Effector memory CD8-positive, alpha-beta T cell (primary cell): ENCODE measurements at regions not wholly inside any gene's neighbourhood (a gene's known extent, or its start where the extent isn't known, plus 50 kb on each side); places are given as distances from the start of the nearest gene placed in this dataset.

ENCODE experiments used
- ATAC-seq: fragments of 150-1000 bp; cut with Tn5 transposase; replicated peaks from 2 replicates; pipeline ENCODE4 v1.10.0; 2021; ENCODE audit warnings: mild to moderate bottlenecking, moderate library complexity
- DNase-seq, 3 experiments: peaks; one replicate each; pipeline ENCODE4 v3.0.0; 2021
- H3K27ac Mint-ChIP-seq, 2 donors: one replicate each; pipeline ENCODE4 v1.8.0; 2022; ENCODE audit warnings: mild to moderate bottlenecking in 2 of 2, mixed read lengths in 2 of 2, moderate library complexity in 2 of 2
- H3K27me3 Mint-ChIP-seq, 2 donors: one replicate each; pipeline ENCODE4 v1.8.0; 2022; ENCODE audit warnings: mixed read lengths in 2 of 2
- H3K36me3 Mint-ChIP-seq: one replicate; pipeline ENCODE4 v1.8.0; 2022; ENCODE audit warnings: mild to moderate bottlenecking, moderate library complexity, mixed read lengths; ENCODE audit not compliant: insufficient read depth
- H3K4me1 Mint-ChIP-seq, 2 donors: one replicate each; pipeline ENCODE4 v1.8.0; 2022; ENCODE audit warnings: low read depth in 2 of 2, mixed read lengths in 2 of 2
- H3K4me3 Mint-ChIP-seq, 2 donors: one replicate each; pipeline ENCODE4 v1.8.0; 2022; ENCODE audit warnings: mild to moderate bottlenecking in 2 of 2, mixed read lengths in 2 of 2, moderate library complexity in 2 of 2
- H3K9me3 Mint-ChIP-seq, 2 donors: one replicate each; pipeline ENCODE4 v1.8.0; 2022; ENCODE audit warnings: mixed read lengths in 2 of 2

DNA sequence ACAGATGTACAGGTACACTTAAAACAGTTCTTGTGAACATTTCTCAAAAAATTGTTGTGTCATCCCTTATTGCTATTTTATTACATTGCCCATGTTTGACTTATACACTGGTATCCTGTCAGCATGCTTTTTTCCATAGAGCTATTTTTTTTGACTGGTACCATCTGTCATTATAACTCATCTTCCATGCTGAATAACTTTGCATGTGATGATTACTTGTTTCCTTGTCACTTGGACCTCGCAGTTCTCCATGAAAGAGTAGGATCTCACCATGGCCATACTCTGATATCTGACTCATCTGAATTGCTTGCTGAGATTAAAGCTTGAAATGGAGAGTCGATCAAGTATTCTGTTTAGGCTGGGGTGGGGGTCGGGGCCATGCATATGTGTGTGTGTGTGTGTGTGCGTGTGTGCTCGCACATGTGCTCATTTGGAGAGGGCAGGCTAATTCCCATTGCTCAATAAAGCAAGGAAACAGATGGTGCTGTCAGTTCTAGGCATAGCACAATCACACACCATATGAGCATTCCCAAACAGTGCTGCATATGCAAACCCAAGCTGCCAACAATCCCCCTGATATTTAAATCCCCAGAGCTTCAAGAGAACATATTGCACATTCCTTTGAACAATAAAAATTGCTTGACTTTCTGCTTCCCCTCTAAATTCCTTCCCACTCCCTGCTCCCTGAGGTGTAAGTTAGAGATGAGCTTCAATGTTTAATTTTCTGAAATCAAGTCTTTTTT is 62.9 kb downstream of the NHLRC3 start:
- Mint-ChIP-seq H3K4me3 (no peak overlapping the region), H3K27ac (no peak overlapping the region), H3K4me1 (no peaks in the 10 kb centered on the region), H3K36me3 (no peaks in the 10 kb centered on the region), H3K9me3 (no peaks in the 10 kb centered on the region), H3K27me3 (peaks cover 4 to 10% of the 10 kb centered on the region in 2 donors)
- no peak for DNase-seq
- no peak for ATAC-seq

DNA sequence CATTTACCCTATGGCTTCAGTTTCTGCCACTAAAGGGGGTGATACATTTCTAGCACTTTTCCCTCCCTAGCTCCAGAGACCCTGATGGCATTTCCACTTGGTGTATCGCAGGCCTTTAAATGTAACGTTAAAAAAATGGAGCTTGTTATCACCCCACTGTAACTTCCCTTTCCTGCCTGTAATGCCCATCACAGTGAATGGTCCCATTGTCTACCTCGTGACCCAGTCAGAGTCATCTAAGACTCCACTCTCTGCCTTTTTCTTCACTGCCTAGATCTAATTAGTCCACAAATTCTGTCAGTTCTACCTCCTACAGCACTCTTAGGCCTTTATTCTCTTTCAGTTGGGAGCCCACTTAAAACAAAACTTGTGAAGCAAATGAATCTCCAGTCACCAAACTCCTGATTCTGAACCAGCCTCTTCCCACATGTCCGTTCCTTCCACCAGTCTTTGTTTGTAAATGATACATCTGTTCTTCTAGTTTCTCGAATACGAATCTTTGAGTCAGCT is 64.8 kb downstream of the NHLRC3 start:
- Mint-ChIP-seq H3K9me3 (no peaks in the 10 kb centered on the region), H3K27me3 (peaks cover 10 to 12% of the 10 kb centered on the region in 2 donors), H3K36me3 (no peaks in the 10 kb centered on the region), H3K27ac (no peak overlapping the region), H3K4me1 (no peaks in the 10 kb centered on the region), H3K4me3 (no peak overlapping the region)
- ATAC-seq: no peak
- DNase-seq: no peak

DNA sequence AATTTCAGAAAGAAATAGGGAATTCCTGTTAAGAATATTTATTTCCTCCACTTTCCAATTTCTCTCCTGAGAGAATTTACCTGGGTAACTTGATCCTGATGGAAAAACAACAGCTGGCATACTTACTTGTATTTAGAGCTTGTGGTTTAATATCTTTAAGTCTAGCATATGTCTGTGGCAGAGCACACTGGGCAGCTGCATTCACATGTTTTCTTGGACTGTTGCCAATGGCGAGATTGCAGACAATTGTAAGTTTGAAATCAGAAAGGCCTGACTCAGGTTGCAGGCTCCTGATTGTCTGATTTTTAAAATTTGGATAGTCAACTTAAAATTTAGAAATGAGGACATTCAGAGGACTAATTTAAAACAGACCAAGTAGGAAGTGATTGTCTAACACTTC is 66.9 kb downstream of the NHLRC3 start:
- Mint-ChIP-seq H3K27ac (no peak overlapping the region), H3K9me3 (no peaks in the 10 kb centered on the region), H3K4me3 (no peak overlapping the region), H3K4me1 (no peaks in the 10 kb centered on the region), H3K36me3 (no peaks in the 10 kb centered on the region), H3K27me3 (peaks cover 8 to 26% of the 10 kb centered on the region in 2 donors)
- DNase-seq (no peak), ATAC-seq (no peak)

DNA sequence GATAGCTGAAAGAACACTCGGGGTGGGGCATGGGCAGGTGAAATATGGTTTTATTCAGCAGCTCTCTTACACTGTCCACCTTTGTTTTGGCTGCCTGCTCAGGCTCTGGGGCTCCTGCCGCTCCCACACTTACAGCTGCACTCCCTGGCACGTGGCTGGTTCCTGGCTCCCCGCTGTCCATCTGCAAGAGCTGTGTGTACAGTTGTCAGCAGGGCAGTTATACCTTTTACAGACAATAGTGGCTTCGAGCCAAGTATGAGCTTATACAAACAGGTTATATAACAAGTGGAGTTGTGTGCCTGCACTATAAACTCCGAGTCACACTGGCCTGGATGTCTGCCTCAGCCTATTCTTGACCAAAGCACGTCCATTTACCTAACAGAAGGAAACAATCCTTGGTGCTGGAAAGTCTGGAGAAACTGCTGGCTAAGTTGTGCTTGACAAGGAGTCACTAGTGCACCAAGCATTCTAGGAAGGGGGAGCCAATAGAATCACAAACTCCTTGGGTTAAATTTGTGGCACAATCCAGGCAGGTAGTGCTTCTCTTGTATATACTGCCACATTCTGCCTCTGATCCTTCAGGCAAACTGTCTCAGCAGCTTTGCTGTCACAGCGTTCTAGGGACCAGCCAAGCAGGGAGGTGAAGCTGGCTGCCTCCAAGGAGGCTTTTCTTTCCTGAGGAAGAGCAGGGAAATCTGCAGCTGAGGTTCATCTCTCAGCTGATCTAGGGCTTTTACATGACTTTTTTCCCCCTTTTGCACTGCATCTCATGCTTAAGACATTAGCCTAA is 68.2 kb downstream of the NHLRC3 start:
- no peak for DNase-seq

DNA sequence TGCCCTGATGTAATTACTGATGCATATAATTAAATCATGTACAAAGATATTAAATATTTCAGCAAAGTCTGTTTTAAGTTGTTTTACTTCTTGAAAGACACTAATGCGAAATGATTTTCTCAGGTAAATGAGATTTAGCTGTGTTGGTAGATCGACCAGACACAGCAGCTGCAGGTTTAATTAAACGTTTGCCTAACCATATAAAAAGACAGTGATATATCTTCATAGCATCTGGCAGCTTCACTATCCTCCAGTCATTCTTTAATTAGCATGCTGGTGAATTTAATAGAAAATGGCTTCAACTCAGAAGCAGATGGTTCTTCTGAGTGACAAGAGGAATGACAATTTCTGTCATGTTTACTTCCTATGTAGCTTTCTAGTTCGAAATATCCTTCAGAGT is 69.3 kb downstream of the NHLRC3 start:
- H3K36me3 Mint-ChIP-seq: no peaks in the 10 kb centered on the region
- ATAC-seq: no peak
- no peaks in the 10 kb centered on the region for H3K4me1 Mint-ChIP-seq
- peaks cover 8 to 41% of the 10 kb centered on the region in 2 donors for H3K27me3 Mint-ChIP-seq
- no peaks in the 10 kb centered on the region for H3K9me3 Mint-ChIP-seq
- H3K4me3 Mint-ChIP-seq: no peak overlapping the region
- DNase-seq: no peak
- H3K27ac Mint-ChIP-seq: no peak overlapping the region

More for the DNA sequence above, 68.2 kb downstream of the NHLRC3 start:
- H3K27ac Mint-ChIP-seq: no peak overlapping the region
- no peaks in the 10 kb centered on the region for H3K36me3 Mint-ChIP-seq
- H3K27me3 Mint-ChIP-seq: peaks cover 8 to 39% of the 10 kb centered on the region in 2 donors
- no peak for ATAC-seq
- H3K4me1 Mint-ChIP-seq: no peaks in the 10 kb centered on the region
- no peak overlapping the region for H3K4me3 Mint-ChIP-seq
- no peaks in the 10 kb centered on the region for H3K9me3 Mint-ChIP-seq

DNA sequence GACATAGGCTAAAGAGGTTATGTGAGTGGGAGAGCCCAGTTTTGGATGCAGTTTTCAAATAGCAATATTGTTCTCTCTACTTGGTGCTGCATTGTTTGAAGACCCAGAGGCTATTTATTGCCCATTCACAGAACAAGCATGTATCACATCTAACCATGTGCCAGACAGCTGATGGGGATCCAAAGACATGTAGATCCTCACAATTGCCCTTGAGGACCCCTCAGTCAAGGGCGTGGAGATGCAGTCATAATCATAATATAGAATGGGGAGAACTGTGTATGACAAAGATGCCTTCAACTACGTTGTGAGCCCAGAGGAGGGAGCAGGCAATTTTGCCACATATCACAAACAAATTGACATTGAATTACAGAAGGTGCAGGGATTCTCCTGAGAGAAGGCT is 70.5 kb downstream of the NHLRC3 start:
- DNase-seq: no peak
- Mint-ChIP-seq H3K4me1 (no peaks in the 10 kb centered on the region), H3K36me3 (no peaks in the 10 kb centered on the region), H3K27me3 (peaks cover 8 to 41% of the 10 kb centered on the region in 2 donors), H3K27ac (no peak overlapping the region), H3K4me3 (no peak overlapping the region), H3K9me3 (peaks cover 0 to 1% of the 10 kb centered on the region in 2 donors)
- ATAC-seq: no peak

DNA sequence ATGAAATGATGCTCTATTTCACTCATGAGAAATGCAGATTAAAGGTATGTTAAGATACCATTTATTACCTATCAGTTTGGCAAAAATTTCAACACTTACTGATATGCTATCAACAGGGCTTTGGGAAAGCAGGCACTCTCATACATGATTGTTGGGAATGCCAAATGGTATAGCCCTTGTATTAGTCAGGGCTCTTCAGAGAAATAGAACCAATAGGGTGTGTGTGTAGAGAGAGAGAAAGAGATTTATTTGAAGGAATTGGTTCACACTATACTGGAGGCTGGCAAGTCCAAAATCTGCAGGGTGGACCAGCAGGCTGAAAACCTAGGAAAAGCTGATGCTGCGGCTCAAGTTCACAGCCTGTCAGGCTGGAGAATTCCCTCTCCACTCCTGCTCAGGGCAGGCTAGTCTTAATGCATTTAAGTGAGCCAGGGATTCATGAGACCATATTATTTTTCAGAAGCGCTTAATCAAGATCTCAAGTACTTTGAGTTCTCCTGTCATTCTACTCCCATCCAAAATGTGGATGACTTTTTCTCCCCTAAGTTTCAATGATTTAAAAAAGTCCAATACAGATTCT is 72.4 kb downstream of the NHLRC3 start:
- Mint-ChIP-seq H3K4me3 (no peak overlapping the region), H3K36me3 (no peaks in the 10 kb centered on the region), H3K27ac (no peak overlapping the region), H3K9me3 (peaks cover 0 to 1% of the 10 kb centered on the region in 2 donors), H3K4me1 (no peaks in the 10 kb centered on the region), H3K27me3 (peaks cover 8 to 45% of the 10 kb centered on the region in 2 donors)
- DNase-seq: no peak
- ATAC-seq: no peak

DNA sequence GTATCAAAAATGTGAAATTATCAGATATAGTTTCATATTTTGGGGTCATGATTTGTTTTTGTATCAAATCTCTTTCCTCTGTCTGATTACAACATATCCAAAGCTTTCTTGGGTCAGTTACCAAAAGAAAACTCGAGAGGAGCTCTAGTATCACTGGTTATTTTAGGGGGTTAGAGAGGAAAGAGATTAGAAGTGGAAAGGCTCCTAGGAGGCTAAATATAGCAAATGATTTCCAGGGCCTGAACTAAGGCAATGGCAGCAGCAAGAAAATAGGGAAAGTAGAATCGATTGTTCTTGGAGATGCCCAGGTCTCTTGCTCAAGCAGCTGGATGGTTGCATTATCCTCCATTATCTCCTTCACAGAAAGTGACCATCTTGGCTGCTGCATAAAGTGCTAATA is 72.9 kb downstream of the NHLRC3 start:
- Mint-ChIP-seq H3K27ac (no peak overlapping the region), H3K27me3 (peaks cover 3 to 47% of the 10 kb centered on the region in 2 donors), H3K4me3 (no peak overlapping the region), H3K4me1 (no peaks in the 10 kb centered on the region), H3K36me3 (no peaks in the 10 kb centered on the region), H3K9me3 (peaks cover 0 to 1% of the 10 kb centered on the region in 2 donors)
- DNase-seq: no peak
- ATAC-seq: no peak

DNA sequence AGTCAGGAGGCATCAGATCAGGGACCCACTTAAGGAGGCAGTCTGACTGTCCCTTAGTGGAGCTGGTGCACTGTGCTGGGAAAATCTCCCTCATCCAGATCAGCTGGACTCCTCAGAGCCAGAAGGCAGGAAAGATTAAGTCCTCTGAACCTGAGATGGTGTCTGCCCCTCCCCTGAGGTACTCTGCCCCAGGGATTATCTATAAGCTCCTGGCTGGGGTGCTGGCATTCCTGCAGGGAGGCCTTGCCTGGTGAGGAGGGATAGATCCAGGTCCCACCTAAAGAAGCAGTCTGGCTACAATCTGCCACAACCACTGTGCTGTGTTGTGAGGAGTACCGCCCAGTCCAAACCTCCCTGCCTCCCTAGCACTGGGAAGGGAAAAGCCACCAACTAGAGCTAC is 81.2 kb downstream of the NHLRC3 start:
- no peaks in the 10 kb centered on the region for H3K4me1 Mint-ChIP-seq
- no peak overlapping the region for H3K4me3 Mint-ChIP-seq
- DNase-seq (no peak), ATAC-seq (no peak)
- peaks cover 14 to 44% of the 10 kb centered on the region in 2 donors for H3K27me3 Mint-ChIP-seq
- peaks cover 0 to 8% of the 10 kb centered on the region in 2 donors for H3K9me3 Mint-ChIP-seq
- no peak overlapping the region for H3K27ac Mint-ChIP-seq
- H3K36me3 Mint-ChIP-seq: no peaks in the 10 kb centered on the region

DNA sequence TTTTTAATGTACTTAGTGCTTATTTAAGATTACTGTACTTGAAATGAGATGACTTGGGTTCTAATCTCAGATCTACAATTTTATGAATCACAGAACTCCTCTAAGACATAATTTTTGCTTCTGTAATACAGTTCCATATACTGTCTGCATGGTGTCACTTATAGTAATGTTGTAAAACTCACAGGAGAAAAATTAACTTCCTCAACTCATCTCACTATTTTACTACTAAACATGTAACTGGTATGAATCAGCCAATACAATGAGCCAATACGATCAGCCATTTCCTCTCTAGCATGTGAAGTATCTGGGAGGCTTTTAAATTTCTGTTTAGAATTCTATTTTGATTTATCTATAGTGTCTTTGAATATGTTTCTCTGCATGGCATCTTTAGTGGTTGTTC is 85.3 kb downstream of the NHLRC3 start:
- Mint-ChIP-seq H3K36me3 (no peaks in the 10 kb centered on the region), H3K27ac (no peak overlapping the region), H3K4me1 (no peaks in the 10 kb centered on the region), H3K9me3 (peaks cover 0 to 3% of the 10 kb centered on the region in 2 donors), H3K4me3 (no peak overlapping the region), H3K27me3 (peaks cover 10 to 15% of the 10 kb centered on the region in 2 donors)
- DNase-seq (no peak), ATAC-seq (no peak)

DNA sequence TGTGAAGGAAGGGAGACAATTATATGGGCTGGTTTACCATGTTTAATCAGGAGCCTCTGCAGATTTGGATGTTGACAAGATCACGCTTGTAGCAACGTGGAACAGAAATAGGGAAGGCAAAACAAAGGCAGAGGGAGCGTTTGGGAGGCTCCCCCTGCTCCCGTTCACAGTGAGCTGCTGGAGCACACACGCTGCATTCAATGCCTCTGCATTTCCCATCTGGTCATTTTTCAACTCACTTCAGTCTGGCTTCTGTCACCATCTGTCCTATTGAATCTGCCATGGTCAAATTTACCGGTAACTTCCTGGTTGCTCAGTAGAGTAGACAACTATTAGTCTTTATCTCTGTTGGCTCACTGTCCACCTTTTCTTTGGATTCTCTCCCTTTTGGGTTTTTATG is 91.0 kb downstream of the NHLRC3 start:
- ATAC-seq (no peak), DNase-seq (no peak)
- no peak overlapping the region for H3K27ac Mint-ChIP-seq
- H3K27me3 Mint-ChIP-seq: peaks cover 0 to 22% of the 10 kb centered on the region in 2 donors
- no peaks in the 10 kb centered on the region for H3K4me1 Mint-ChIP-seq
- H3K36me3 Mint-ChIP-seq: no peaks in the 10 kb centered on the region
- no peak overlapping the region for H3K4me3 Mint-ChIP-seq
- H3K9me3 Mint-ChIP-seq: no peaks in the 10 kb centered on the region

DNA sequence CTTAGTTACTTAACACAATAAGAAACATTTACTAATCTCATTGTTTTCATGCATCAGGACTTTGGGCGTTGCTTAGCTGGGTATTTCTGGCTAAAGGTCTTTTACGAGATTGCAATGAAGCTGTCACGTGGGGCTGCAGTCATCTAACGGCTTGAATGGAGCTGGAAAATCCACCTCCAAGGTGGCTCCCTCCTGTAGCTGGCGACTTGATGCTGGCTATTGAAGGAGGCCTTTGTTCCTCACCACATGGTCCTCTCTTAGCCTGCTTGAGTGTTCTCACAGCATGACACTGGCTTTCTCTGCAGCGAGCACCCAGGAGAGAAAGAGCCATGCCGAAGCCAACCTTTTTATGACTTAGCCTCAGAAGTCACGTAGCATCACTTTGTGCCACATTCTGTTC is 92.0 kb downstream of the NHLRC3 start:
- H3K27me3 Mint-ChIP-seq: peaks cover 0 to 27% of the 10 kb centered on the region in 2 donors
- H3K4me1 Mint-ChIP-seq: no peaks in the 10 kb centered on the region

DNA sequence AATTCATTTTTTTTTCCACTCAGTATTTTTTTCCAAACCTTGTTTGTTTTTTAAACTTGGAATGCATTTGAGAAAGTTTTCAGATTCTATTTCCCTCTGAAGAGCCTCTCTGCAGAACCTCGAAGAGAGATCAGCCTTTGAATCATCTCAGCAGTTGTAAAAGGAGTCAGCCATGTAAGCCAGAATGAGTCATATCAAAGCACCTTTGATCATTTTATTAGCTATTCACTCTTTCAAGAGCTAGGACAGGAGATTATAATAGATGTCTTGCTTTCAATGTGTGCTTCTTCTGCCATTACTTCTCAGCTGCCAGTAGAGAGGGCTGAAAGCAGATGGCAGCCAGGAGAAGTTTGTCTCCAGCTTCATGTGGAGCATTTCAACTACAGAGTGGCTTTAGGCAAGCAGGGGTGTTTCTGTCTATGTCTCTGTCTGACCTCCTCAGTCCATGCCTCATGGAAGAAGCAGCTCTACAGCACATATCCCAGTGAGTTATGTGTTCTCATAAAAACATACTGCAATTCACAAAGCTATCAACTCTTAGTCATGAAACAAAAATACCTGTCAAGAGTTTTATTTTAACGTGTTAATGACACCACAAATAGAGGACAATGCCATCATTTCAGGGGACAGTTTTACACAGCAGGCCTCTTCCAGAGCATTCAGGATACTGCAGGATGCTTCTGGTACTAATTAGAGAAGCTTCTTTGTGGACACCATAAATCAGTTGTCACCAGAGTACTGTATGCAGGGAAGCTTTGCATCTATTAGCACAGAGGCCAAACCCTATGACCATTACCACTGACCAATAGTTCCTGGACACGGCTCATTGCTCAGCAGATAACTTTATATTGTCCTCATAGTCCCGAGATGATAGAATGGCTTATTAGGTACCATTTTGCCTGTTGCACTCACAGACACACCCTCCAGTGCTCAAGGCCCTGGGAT is 94.3 kb downstream of the NHLRC3 start:
- H3K4me1 Mint-ChIP-seq: no peaks in the 10 kb centered on the region
- H3K27me3 Mint-ChIP-seq: peaks cover 0 to 20% of the 10 kb centered on the region in 2 donors
- ATAC-seq: no peak
- H3K27ac Mint-ChIP-seq: no peak overlapping the region
- DNase-seq: no peak
- H3K4me3 Mint-ChIP-seq: no peak overlapping the region
- no peaks in the 10 kb centered on the region for H3K36me3 Mint-ChIP-seq
- H3K9me3 Mint-ChIP-seq: no peaks in the 10 kb centered on the region

More for the DNA sequence above, 92.0 kb downstream of the NHLRC3 start:
- Mint-ChIP-seq H3K36me3 (no peaks in the 10 kb centered on the region), H3K9me3 (no peaks in the 10 kb centered on the region), H3K4me3 (no peak overlapping the region), H3K27ac (no peak overlapping the region)
- ATAC-seq (no peak), DNase-seq (no peak)
